Omental fat pad (tissue), 3 donors: ENCODE measurements at regions not wholly inside any gene's neighbourhood (a gene's known extent, or its start where the extent isn't known, plus 50 kb on each side); places are given as distances from the start of the nearest gene placed in this dataset.

ENCODE experiments used
- ATAC-seq: fragments of 150-250 bp; one replicate; pipeline ENCODE4 v1.9.1; 2016; ENCODE audit warnings: mild to moderate bottlenecking, moderate library complexity; ENCODE audit not compliant: low FRiP score
- DNase-seq: peaks from one replicate; pipeline ENCODE4 v3.0.0-alpha.2; 2019; ENCODE audit warnings: low spot score
- TF ChIP-seq, protein P1 (sequence below), 3 donors: fragments of 450-650 bp; IDR thresholded peaks; one replicate each; pipeline ENCODE4 v1.5.1; 2016 to 2017; ENCODE audit warnings: antibody characterized with exemption in 3 of 3, mild to moderate bottlenecking in 3 of 3, moderate library complexity in 2 of 3

- ATAC-seq (no peak), DNase-seq (no peak)
- TF ChIP-seq, protein P1, sequence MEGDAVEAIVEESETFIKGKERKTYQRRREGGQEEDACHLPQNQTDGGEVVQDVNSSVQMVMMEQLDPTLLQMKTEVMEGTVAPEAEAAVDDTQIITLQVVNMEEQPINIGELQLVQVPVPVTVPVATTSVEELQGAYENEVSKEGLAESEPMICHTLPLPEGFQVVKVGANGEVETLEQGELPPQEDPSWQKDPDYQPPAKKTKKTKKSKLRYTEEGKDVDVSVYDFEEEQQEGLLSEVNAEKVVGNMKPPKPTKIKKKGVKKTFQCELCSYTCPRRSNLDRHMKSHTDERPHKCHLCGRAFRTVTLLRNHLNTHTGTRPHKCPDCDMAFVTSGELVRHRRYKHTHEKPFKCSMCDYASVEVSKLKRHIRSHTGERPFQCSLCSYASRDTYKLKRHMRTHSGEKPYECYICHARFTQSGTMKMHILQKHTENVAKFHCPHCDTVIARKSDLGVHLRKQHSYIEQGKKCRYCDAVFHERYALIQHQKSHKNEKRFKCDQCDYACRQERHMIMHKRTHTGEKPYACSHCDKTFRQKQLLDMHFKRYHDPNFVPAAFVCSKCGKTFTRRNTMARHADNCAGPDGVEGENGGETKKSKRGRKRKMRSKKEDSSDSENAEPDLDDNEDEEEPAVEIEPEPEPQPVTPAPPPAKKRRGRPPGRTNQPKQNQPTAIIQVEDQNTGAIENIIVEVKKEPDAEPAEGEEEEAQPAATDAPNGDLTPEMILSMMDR (IDR thresholded peaks at IDR 0.05) = no peak
Observed at GRCh38 chr6:155670655-155671054, 215.0 kb upstream of the NOX3 start.

- DNase-seq (no peak), ATAC-seq (no peak)
- TF ChIP-seq, protein P1 (IDR thresholded peaks at IDR 0.05) = no peak
Observed at GRCh38 chr6:155660251-155660977, 204.8 kb upstream of the NOX3 start.

DNA sequence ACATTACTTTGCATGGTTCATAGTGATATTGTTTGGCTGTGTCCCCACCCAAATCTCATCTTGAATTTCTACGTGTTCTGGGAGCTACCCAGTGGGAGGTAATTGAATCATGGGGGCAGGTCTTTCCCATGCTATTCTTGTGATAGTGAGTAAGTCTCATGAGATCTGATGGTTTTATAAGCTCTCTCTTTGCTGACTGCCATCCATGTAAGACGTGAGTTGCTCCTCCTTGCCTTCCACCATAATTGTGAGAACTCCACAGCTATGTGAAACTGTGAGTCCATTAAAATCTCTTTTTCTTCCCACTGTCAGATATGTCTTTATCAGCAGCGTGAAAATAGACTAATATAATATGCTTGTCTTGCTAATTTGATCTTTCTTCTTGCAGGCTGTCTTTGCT lies 200.4 kb upstream of the NOX3 start:
- ATAC-seq = no peak
- TF ChIP-seq, protein P1 (IDR thresholded peaks at IDR 0.05) = no peak
- no peak for DNase-seq

- no peak for DNase-seq
- TF ChIP-seq, protein P1 (IDR thresholded peaks at IDR 0.05) = no peak
- no peak for ATAC-seq
Observed at GRCh38 chr6:155654474-155654873, 198.8 kb upstream of the NOX3 start.

DNA sequence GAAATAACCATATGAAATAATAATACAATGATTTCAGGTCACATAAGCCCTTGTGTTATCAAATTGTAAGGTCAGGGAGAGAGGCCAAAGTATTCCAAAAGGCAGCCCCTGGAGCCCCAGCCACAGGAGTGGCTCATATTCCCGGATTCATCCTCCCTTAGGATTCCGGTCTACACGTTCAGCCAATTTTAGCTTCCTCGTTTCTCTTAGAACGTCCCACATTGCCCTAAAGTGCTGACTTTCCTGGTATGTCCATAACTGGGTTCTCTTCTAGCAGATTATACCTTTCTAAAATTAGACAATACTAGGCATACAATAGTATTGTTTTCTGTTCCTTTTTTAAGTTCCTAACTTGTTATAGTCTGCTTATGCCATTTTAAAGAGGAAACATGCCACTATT lies 192.7 kb upstream of the NOX3 start:
- DNase-seq = no peak
- TF ChIP-seq, protein P1 (IDR thresholded peaks at IDR 0.05) = no peak
- no peak for ATAC-seq

- ATAC-seq (no peak), DNase-seq (no peak)
- TF ChIP-seq, protein P1 (IDR thresholded peaks at IDR 0.05) = no peak
Observed at GRCh38 chr6:155647354-155647753, 191.7 kb upstream of the NOX3 start.

GRCh38 chr6:155646443-155646842 lies 190.8 kb upstream of the NOX3 start:
- ATAC-seq = no peak
- TF ChIP-seq, protein P1 (IDR thresholded peaks at IDR 0.05) = no peak
- DNase-seq = no peak
